Heart left ventricle (tissue), 13 donors: ENCODE measurements at regions not wholly inside any gene's neighbourhood (a gene's known extent, or its start where the extent isn't known, plus 50 kb on each side); places are given as distances from the start of the nearest gene placed in this dataset.

Source experiments
- POLR2A ChIP-seq, 2 donors: fragments of 450-650 bp; IDR thresholded peaks; one replicate each; pipeline ENCODE4 v1.6.1; 2017; ENCODE audit warnings: antibody characterized with exemption in 2 of 2, mild to moderate bottlenecking in 2 of 2, moderate library complexity in 2 of 2
- TF ChIP-seq, protein P1 (sequence below), 12 donors: fragments of 200-600 bp; sonication (generic) in 4 of 12; IDR thresholded peaks; one replicate each; pipeline versions ENCODE4 v1.5.0 to v1.8.0; 2018 to 2022; ENCODE audit warnings: antibody characterized with exemption in 12 of 12, mild to moderate bottlenecking in 5 of 12
- donor health status: ischemic (EF 13 %, LVEDD 7.1; RV severe dilation, severe dysfunction).
- donor health status: DM: no; HTN: yes; CAD: no.
- donor health status: DM: no; HTN: no; CAD: no.
- donor health status: ischemic (EF 25% LVEDD 6.9; RV normal size, moderate dysfunction).
- donor health status: ischemic (EF 25% LVEDD 5.7; RV mildly dilated, moderate dysfunction).
- donor health status: ischemic (EF 35%, LVEDD 5.7; RV mildly dilated, moderate dysfunction).
- donor health status: nonischemic (EF 11% LVEDD 7.7; RV severe dilation, severe dysfunction).
- donor health status: DM: yes; HTN: yes; CAD: no.
- donor health status: PGD.
- donor health status: ischemic (EF 29% LVEDD 5.4; RV normal size, mild dysfunction).
- donor health status: nonischemic (EF 23%, LVEDD 6.1; RV moderate dilation, normal function).

DNA sequence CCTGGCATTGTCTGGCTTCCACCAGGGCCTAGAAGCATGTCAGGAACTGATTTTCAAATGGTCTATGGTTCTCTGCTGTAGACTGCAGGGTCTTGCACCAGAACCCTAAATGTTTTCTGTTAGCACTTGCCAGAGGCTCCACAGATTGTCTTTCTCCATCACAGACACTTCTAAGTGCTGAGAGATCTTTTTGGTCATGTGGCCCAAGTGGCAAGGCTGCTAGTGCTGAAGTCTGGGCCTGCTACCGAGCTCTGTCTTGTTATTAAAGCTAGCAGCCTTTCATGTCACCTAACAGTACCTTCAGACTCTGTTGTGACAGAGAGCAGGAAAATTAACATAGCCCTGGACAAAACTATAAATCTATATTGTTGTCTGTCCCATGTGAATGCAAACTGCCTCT, 120.7 kb upstream of the BACH2 start:
- TF ChIP-seq, protein P1, sequence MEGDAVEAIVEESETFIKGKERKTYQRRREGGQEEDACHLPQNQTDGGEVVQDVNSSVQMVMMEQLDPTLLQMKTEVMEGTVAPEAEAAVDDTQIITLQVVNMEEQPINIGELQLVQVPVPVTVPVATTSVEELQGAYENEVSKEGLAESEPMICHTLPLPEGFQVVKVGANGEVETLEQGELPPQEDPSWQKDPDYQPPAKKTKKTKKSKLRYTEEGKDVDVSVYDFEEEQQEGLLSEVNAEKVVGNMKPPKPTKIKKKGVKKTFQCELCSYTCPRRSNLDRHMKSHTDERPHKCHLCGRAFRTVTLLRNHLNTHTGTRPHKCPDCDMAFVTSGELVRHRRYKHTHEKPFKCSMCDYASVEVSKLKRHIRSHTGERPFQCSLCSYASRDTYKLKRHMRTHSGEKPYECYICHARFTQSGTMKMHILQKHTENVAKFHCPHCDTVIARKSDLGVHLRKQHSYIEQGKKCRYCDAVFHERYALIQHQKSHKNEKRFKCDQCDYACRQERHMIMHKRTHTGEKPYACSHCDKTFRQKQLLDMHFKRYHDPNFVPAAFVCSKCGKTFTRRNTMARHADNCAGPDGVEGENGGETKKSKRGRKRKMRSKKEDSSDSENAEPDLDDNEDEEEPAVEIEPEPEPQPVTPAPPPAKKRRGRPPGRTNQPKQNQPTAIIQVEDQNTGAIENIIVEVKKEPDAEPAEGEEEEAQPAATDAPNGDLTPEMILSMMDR (IDR thresholded peaks at IDR 0.05): no peak
- TF ChIP-seq POLR2A (IDR thresholded peaks at IDR 0.05): no peak
